Activated CD8-positive, alpha-beta T cell treated with anti-CD3 and anti-CD28 coated beads for 36 hours (primary cell): ENCODE measurements at regions not wholly inside any gene's neighbourhood (a gene's known extent, or its start where the extent isn't known, plus 50 kb on each side); places are given as distances from the start of the nearest gene placed in this dataset.
"Not testable (repeated sequence)": the region's sequence is repeated elsewhere in the genome, so short reads cannot be mapped to it uniquely, and the experiment has no call there.

ENCODE experiments used
- ATAC-seq: fragments of 200-7000 bp; cut with Tn5 transposase; one replicate; pipeline ENCODE4 v1.10.0; 2021; ENCODE audit warnings: mild to moderate bottlenecking, moderate library complexity
- CTCF ChIA-PET: fragments of 350-600 bp; sonication (Branson Sonifier 250); formaldehyde crosslinking; loops from one replicate; lab custom pipeline; 2021; ENCODE audit warnings: antibody characterized with exemption; lab: Charles Lee
- POLR2A ChIA-PET: fragments of 350-600 bp; sonication (Branson Sonifier 250); formaldehyde crosslinking; loops from one replicate; lab custom pipeline; 2021; ENCODE audit warnings: antibody characterized with exemption; lab: Charles Lee
- DNase-seq: peaks from one replicate; pipeline ENCODE4 v3.0.0-alpha.2; 2020
- H3K27ac Mint-ChIP-seq: one replicate; pipeline ENCODE4 v1.8.0; 2021; ENCODE audit warnings: mild to moderate bottlenecking, mixed read lengths
- H3K27me3 Mint-ChIP-seq: one replicate; pipeline ENCODE4 v1.8.0; 2021; ENCODE audit warnings: mixed read lengths
- H3K36me3 Mint-ChIP-seq: one replicate; pipeline ENCODE4 v1.8.0; 2021; ENCODE audit warnings: low read depth, mixed read lengths
- H3K4me1 Mint-ChIP-seq: one replicate; pipeline ENCODE4 v1.8.0; 2021; ENCODE audit warnings: low read depth, mixed read lengths
- H3K4me3 Mint-ChIP-seq: one replicate; pipeline ENCODE4 v1.8.0; 2021; ENCODE audit warnings: mild to moderate bottlenecking, moderate library complexity, mixed read lengths
- H3K9me3 Mint-ChIP-seq: one replicate; pipeline ENCODE4 v1.8.0; 2021; ENCODE audit warnings: mixed read lengths
- intact Hi-C: fragments of 100-400 bp; cut with micrococcal nuclease; formaldehyde crosslinking; loops from one replicate; pipeline ENCODE4 v1.10.0; 2022
- TF ChIP-seq, protein P1 (sequence below): fragments of 200-600 bp; IDR thresholded peaks from one replicate; pipeline ENCODE4 v1.8.0; 2022; ENCODE audit warnings: antibody characterized with exemption, mild to moderate bottlenecking

DNA sequence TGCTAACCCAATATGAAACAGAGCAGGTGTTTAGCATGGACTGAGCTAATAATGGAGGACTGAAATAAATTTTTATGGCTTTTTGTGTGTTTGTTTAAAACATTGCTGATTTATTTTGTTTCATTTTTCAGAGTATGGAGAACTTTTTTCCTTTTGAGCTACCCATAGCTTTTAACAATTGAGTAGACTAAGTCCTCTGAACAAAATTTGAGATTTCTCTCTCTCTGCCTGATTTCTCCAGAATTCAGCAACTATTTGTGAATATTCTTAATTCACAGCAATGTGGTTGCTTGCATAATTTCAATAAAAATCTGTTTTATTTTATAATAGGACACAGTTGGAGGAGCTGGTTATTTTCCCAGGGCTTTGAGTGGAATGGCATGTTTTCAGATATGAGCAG lies 103.7 kb downstream of the TPBG start:
- Mint-ChIP-seq H3K4me1 (no peaks in the 10 kb centered on the region), H3K4me3 (no peak overlapping the region), H3K36me3 (no peaks in the 10 kb centered on the region), H3K27me3 (peaks cover 1% of the 10 kb centered on the region), H3K9me3 (peaks cover 11% of the 10 kb centered on the region), H3K27ac (no peak overlapping the region)
- DNase-seq (no peak), ATAC-seq (no peak)
- intact Hi-C loops, result no loop called here
- CTCF ChIA-PET, result interaction anchor here (0.8 to 1.4 kb wide), 2 partner anchors 13 to 598 kb away, joined by 3 read pairs; partner anchors contain the start of gene UBE3D
- TF ChIP-seq, protein P1, sequence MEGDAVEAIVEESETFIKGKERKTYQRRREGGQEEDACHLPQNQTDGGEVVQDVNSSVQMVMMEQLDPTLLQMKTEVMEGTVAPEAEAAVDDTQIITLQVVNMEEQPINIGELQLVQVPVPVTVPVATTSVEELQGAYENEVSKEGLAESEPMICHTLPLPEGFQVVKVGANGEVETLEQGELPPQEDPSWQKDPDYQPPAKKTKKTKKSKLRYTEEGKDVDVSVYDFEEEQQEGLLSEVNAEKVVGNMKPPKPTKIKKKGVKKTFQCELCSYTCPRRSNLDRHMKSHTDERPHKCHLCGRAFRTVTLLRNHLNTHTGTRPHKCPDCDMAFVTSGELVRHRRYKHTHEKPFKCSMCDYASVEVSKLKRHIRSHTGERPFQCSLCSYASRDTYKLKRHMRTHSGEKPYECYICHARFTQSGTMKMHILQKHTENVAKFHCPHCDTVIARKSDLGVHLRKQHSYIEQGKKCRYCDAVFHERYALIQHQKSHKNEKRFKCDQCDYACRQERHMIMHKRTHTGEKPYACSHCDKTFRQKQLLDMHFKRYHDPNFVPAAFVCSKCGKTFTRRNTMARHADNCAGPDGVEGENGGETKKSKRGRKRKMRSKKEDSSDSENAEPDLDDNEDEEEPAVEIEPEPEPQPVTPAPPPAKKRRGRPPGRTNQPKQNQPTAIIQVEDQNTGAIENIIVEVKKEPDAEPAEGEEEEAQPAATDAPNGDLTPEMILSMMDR, result no peak
- POLR2A ChIA-PET, result no interaction called here

DNA sequence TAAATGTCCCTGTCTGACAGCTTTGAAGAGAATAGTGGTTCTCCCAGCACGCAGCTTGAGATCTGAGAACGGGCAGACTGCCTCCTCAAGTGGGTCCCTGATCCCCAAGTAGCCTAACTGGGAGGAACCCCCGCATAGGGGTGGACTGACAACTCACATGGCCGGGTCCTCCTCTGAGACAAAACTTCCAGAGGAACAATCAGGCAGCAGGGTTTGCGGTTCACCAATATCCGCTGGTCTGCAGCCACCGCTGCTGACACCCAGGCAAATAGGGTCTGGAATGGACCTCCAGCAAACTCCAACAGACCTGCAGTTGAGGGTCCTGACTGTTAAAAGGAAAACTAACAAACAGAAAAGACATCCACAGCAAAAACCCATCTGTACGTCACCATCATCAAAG lies 106.5 kb downstream of the TPBG start:
- peaks cover 12% of the 10 kb centered on the region for H3K9me3 Mint-ChIP-seq
- DNase-seq, POLR2A ChIA-PET, H3K36me3 Mint-ChIP-seq, ATAC-seq, H3K27me3 Mint-ChIP-seq, H3K4me1 Mint-ChIP-seq, CTCF ChIA-PET, H3K4me3 Mint-ChIP-seq, H3K27ac Mint-ChIP-seq, intact Hi-C loops: not testable (repeated sequence)

DNA sequence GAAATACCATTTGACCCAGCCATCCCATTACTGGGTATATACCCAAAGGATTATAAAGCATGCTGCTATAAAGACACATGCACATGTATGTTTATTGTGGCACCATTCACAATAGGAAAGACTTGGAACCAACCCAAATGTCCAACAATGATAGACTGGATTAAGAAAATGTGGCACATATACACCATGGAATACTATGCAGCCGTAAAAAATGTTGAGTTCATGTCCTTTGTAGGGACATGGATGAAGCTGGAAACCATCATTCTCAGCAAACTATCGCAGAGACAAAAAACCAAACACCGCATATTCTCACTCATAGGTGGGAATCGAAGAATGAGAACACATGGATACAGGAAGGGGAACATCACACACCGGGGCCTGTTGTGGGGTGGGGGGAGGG lies 111.5 kb downstream of the TPBG start:
- H3K36me3 Mint-ChIP-seq, POLR2A ChIA-PET, intact Hi-C loops, H3K9me3 Mint-ChIP-seq, DNase-seq, H3K4me1 Mint-ChIP-seq, H3K27me3 Mint-ChIP-seq, H3K27ac Mint-ChIP-seq, CTCF ChIA-PET, ATAC-seq, H3K4me3 Mint-ChIP-seq: not testable (repeated sequence)

- TF ChIP-seq, protein P1, result no peak
- Mint-ChIP-seq H3K36me3 (no peaks in the 10 kb centered on the region), H3K4me1 (no peaks in the 10 kb centered on the region), H3K27ac (no peak overlapping the region), H3K27me3 (no peaks in the 10 kb centered on the region), H3K9me3 (peaks cover 8% of the 10 kb centered on the region), H3K4me3 (no peak overlapping the region)
- intact Hi-C loops, result no loop called here
- POLR2A ChIA-PET, result no interaction called here
- ATAC-seq (no peak), DNase-seq (no peak)
- CTCF ChIA-PET, result no interaction called here
Observed at GRCh38 chr6:82484001-82484400, 120.4 kb downstream of the TPBG start.

- no peak overlapping the region for H3K4me3 Mint-ChIP-seq
- TF ChIP-seq, protein P1, result no peak
- intact Hi-C loops, result no loop called here
- ATAC-seq, result no peak
- no peak overlapping the region for H3K27ac Mint-ChIP-seq
- H3K27me3 Mint-ChIP-seq, result no peaks in the 10 kb centered on the region
- peaks cover 8% of the 10 kb centered on the region for H3K9me3 Mint-ChIP-seq
- CTCF ChIA-PET, result no interaction called here
- POLR2A ChIA-PET, result no interaction called here
- H3K36me3 Mint-ChIP-seq, result no peaks in the 10 kb centered on the region
- no peak for DNase-seq
- no peaks in the 10 kb centered on the region for H3K4me1 Mint-ChIP-seq
Observed at GRCh38 chr6:82484737-82485626, 121.4 kb downstream of the TPBG start.

- peaks cover 8% of the 10 kb centered on the region for H3K9me3 Mint-ChIP-seq
- ATAC-seq, result no peak
- CTCF ChIA-PET, result interaction anchor here (0.7 kb wide), 1 partner anchor 124 kb away, joined by 3 read pairs; no protein-coding TSS in a partner anchor
- H3K27ac Mint-ChIP-seq, result no peak overlapping the region
- POLR2A ChIA-PET, result no interaction called here
- H3K4me1 Mint-ChIP-seq, result no peaks in the 10 kb centered on the region
- intact Hi-C loops, result no loop called here
- no peak for DNase-seq
- TF ChIP-seq, protein P1, result no peak
- no peak overlapping the region for H3K4me3 Mint-ChIP-seq
- H3K27me3 Mint-ChIP-seq, result no peaks in the 10 kb centered on the region
- no peaks in the 10 kb centered on the region for H3K36me3 Mint-ChIP-seq
Observed at GRCh38 chr6:82487895-82488294, 124.3 kb downstream of the TPBG start.
